GM18507 (cell line): ENCODE measurements at regions not wholly inside any gene's neighbourhood (a gene's known extent, or its start where the extent isn't known, plus 50 kb on each side); places are given as distances from the start of the nearest gene placed in this dataset.
A peak's percentile ranks its signal among the peaks of the same experiment; 100 is the strongest.

Experiments used
- DNase-seq: peaks from one replicate; pipeline ENCODE4 v3.0.0; 2011; ENCODE audit warnings: low read depth; ENCODE audit not compliant: insufficient read length; ENCODE audit errors: extremely low spot score
- FAIRE-seq: peaks from 2 replicates; lab custom pipeline; 2011; peaks lifted over from hg19 to GRCh38; lab: Jason Lieb, UNC

DNA sequence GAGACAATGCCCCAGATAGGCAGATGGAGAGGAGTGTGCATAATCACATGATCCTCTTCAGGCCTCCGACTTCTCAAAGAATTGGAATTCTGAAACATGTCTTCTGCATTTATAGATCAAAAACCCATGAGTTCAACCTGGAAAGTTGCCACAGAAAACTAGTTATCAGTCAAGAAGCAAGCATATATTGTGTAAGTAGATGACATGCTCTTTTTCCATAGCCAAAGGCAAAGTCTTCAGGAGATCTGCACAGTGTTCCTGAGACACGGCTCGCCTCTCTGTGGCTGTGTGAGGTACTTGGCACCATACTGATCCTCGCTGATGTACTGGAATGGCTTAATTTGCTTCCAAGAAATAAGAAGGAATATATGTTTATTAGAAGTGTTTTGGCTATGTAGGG lies 213.5 kb upstream of the MKI67 start:
- no peak for DNase-seq

DNA sequence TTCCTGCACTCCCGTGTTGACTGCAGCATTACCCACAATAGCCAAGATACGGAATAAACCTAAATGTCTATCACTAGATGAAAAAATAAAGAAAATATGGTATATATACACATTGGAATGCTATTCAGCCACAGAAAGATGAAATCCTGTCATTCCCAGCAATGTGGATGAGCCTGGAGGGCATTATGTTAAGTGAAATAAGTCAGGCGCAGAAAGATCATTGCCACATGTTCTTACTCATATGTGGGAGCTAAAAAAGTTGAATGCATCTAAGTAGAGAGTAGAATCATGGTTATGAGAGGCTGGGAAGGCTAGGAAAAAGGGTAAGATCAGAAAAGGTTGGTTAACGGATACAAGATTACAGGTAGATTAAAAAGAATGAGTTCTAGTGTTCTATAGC lies 219.1 kb upstream of the MKI67 start:
- FAIRE-seq = no peak
- DNase-seq = no peak

More for the DNA sequence above, 213.5 kb upstream of the MKI67 start:
- FAIRE-seq = no peak

DNA sequence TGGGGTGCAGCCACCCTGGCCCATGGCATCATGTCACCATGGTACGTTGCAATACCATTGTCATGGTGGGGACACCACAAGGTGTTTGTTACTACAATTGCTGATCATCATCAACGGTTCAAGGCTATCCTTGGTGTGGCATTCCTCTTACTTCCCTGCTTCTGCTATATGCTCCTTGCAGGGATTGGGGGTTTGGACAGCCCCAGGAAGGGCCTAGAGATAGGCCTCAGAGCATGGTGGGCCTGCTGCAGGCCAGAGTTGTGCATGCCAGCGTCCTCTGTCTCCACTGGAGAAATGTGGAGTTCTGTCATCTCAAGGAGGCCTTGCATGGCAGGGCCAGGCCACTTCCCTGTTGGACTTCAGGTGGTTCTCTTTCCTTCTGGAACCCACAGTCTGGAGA lies 234.6 kb upstream of the MKI67 start:
- FAIRE-seq (no peak), DNase-seq (no peak)

DNA sequence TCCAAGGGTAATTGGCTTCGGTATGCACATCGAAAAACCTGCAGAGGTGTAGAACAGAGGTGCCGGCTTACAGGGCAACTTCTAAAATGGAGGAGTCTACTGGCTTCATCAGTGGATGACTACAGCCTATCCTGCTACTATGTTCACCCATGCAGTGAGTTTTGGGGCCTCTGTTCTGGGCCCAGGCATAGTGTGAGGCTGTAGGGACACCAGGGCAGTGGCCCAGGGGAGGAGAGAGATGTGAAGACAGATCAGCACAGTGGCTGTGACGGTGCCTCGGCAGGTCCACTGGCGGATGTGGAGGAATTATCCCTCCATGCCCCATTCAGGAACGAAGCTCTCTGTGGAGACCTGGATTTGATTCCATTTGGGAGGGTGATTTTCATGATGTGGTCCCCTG lies 235.3 kb upstream of the MKI67 start:
- DNase-seq (no peak), FAIRE-seq (no peak)

DNA sequence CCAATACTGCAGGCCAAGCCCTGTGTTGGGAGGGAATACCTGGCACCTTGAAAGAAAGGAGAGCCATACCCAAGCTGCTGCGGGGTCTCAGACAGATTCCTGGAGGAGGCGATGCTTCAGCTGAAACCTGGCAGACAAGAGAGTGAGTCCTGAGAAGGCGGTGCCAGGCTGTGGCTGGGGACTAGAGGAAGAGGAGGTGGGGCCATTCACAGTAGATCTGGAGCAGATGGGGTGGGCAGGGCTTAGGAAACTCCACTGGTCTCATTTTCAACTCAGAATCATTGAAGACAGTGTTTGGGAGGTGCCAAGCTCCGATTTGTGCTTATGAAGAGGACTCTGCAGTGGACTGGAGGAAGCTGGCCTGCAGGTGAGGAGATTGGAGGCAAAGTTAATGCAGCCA lies 236.3 kb upstream of the MKI67 start:
- FAIRE-seq = no peak
- no peak for DNase-seq

DNA sequence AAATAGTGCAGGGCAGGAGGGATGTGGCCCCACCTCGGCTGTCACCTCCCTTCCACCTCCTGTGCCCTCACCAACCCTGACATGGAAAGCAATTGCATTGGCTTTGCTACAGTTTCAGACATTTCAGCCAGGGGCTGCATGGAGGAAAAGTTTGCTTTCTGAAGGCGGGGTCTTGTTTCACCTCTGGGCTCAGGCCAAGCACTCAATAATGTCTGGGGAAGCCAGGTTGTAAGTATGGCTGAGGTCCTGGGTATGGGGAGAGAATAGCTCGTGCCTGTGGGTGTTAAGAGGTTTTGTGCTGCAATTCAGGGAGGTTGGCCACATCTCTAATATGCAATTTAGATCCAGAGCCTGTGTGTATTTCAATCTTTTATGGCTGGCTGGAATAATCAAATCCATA lies 238.4 kb upstream of the MKI67 start:
- DNase-seq = no peak
- no peak for FAIRE-seq

DNA sequence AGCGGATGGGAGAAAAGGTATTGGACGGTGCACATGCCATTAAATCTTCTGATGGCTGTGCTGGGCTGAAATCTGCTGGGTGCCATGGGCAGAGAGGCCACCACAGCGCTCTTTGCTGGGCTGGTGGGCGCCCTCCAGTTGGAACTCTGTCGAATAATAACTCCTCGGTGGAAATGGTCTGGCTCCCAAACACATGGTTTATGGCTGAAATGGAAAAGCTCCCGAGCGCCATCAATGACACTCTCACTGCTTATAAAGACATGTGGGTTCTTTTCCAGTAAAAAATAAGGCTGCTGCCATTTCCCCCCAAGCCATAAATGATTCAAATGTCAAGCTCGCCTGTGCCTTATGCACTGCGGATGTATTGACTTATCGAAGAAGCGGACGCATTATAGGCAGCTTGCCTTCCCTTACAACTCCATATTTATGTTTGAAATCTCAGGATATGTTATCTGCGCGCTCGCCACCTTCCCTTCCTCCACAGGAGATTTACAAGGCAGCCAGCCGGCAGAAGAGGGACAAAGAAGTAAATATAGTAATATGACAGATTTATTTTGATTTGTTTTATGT lies 239.0 kb upstream of the MKI67 start:
- DNase-seq (no peak), FAIRE-seq (no peak)

DNA sequence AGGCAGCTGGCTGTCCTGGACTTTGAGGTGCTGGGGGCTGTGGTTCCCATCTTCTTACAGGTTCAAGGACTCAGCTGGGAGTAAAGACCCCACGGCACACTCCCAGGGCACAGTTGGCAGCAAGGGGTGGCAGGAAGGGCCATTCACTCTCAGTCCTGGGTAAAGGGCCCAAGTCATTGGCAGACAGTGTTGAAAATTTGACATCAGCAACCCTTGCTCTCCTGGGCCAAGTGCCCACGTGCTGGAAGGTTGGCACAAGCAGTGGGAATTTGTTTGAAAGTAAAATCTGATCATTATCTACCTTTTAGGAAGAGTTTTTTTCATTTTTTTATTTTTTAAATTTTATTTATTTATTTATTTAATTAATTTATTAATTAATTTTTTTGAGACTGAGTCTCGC lies 241.6 kb upstream of the MKI67 start:
- DNase-seq = no peak
- FAIRE-seq = no peak

DNA sequence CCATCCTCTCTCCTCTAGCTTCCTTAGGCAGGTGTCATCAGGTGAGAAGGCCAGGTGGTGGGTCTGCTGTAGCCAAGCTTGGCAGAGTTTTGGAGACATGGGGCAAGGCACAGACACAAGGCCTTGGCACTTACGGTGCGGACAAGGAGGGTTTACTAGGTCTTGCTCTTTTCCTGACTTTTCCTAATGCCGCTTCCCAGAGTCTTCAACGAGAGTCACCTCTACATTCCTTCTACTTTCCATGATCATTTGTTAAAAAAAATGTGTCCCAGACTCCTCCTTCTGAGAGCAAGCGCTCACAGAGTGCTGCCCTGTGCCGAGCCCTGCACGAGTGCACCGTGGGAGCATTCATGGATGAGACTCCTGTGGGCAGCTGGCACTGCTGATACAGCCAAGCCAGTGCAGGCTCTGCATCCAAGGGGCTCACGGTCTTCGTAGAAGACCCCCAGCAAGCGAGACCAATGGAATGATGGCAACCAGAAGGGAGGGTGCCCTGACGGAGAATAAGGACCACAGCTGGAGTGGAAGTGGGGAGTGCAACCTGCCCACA lies 243.0 kb upstream of the MKI67 start:
- DNase-seq = no peak
- FAIRE-seq = no peak

DNA sequence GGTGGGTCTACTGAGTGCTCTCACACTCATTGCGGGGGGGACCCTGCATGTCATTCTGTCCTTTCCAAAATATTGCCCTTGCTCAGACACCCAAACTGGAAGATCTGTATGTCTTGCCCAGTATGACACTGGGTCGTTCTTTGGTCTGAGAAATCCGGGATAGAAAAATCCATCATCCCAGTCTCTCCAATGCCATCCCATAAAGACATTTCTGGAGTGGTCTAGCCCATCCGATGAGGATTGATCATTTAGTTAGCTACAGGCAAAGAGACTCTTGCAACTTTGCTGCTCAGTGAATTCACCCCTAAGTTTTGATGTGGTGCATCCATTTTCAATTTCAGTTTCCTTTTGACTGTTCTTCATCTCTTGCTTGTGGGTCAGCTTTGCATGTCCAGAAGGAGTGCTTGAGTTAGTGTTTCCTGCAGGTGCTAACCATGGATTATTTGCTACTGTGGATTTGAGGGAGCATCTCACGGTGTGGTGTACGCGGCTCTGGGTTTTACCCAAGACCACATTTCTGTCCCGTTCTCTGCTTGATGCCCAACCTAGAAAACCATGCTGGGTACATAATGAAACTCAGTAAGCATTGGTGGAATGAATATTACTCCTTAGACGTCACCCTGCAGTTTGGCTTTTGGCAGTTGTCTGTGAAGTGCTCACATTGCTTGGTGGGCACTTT lies 247.0 kb upstream of the MKI67 start:
- FAIRE-seq (peak; percentile 24), DNase-seq (peak; percentile 17)

DNA sequence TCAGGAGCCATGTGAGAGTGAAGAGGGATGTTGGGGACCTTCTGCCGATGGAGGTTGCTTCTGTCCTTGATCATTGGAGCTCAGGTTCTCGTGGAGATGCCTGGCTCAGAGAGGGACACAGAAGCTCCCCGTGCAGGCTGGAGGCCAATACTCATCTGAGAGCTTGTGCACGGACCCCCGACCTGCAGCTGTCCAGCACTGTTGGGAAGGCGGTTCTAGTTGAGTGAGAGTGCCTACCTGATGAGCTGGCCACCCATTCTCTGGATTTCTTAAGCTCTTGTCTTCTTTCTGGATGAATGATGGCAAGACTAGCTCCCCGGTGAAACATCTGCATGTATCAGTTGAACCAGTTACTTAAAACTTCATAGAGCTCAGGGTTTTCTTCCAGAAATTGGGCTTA lies 247.6 kb upstream of the MKI67 start:
- FAIRE-seq (no peak), DNase-seq (no peak)

DNA sequence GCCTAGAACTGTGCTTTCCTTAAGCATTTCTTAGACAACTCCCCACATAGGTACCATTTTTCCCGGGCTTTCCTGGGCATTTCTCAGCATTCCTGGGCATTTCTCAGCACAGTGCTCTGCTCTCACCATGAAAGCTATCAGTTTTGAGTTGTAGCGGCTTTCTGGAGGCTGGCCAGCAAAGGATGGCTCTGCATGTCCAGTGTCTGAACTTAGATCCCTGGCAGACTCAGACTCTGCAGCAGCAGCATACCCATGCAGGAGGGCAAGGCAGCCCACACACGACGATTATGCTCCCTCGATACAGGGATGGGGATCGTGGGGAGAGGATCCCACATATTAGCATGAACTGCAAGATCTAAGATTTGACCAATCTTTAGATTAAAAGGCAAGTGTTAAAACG lies 248.9 kb upstream of the MKI67 start:
- DNase-seq = no peak
- FAIRE-seq = no peak

DNA sequence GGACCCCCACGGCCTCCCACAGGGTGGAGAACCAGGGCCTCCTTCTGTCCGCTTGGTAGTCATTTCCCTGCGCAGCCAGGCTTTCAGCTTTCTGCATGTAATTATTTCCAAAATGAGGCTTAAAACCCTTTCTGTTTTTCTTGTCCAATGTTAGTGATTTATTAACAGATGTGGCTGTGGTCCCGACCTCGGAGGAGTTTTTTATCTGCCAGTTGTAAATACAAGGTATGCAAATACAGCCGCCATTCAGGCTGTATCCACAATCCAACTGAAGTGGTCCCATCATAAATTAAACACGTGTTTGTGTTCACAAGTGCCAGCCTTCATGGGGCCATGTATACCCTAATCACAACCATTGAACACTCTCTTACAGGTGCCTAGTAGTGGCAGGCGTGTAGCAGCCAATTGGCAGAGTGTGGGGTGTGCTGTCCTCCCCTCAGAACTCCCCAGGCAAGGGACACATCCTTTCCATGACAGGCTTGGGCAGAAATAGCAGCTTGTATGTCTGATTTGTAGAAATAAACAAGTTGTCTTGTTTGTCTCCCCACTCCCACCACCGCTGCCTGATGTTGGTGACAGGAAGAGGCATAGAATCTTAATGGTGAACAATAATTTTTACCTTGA lies 251.3 kb upstream of the MKI67 start:
- FAIRE-seq = no peak
- no peak for DNase-seq

DNA sequence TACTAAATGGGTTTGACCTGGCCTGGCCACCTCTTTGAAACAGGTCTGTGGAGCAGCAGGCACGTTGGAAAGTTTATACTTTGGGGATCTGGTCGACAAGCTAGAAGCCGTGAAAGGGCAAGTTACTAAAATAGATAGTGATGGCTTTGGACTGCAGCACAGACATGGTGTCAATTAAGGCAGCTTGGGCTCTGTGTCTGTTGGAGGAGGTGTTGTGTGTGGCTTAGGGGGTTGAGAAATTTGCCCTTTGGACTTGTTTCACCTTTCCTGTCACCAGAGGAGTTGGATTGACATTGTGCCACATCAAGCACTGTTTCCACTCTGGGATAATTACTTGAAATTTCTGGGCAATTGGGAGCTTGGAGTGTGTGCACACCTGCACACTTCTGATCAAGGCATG lies 251.8 kb upstream of the MKI67 start:
- DNase-seq (no peak), FAIRE-seq (no peak)

DNA sequence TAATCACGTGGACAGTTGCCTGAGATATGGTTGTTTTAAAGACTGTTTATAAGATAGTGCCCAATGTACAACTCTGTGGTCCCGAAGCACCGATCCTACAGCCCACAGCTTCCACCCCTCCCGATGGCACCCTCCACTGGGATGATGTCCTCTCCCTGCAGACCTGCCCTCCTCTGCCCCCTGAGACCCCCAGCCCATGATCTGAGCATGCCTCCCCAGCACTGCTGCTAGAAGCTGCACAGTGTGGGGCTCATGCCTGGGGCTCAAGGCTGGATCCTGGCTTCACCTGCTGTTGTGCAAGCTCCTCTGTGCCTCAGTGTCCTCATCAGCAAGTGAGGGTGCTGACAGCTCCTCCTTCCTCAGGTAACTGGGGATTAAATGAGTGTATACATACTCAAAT lies 254.7 kb upstream of the MKI67 start:
- no peak for FAIRE-seq
- no peak for DNase-seq

DNA sequence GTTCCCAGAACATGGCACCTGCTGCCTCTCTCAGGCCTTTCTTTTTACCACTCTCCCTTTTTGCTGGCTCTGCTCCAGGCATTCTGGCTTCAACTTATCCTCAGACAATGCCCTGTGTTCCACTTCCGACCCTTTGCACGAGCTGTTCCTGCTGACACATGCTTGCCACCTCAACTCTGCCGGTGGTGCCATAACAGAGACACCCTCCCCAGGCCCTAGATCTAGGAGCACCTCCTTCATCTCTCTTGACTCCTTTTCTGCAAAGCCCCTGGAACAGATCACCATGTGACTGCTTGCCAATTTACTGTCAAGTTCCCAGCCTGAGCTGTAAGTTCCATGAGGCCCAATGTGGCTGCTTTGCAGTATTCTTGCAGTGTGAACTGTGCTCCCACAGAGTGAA lies 256.0 kb upstream of the MKI67 start:
- FAIRE-seq = no peak

DNA sequence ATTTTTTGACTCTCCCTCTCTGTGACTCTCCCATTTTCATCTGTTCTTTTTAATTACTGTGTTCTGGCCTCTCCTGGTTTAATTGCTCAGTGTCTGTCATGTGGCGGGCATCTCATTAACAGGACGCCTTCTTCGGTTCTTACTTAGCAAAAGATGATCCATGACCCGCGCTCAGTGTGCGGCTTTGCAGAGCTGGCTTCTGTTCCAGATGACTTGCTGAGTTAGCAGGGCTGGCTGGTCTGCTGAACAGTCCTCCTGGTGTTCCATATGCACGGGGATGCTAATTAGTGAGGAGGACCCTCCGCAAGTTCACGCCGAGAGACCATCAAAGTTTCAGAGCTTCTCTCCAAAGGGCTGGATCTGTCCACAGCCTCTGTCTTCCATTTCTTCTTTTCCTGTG lies 258.6 kb upstream of the MKI67 start:
- DNase-seq (no peak), FAIRE-seq (no peak)

More for the DNA sequence above, 256.0 kb upstream of the MKI67 start:
- DNase-seq = no peak

DNA sequence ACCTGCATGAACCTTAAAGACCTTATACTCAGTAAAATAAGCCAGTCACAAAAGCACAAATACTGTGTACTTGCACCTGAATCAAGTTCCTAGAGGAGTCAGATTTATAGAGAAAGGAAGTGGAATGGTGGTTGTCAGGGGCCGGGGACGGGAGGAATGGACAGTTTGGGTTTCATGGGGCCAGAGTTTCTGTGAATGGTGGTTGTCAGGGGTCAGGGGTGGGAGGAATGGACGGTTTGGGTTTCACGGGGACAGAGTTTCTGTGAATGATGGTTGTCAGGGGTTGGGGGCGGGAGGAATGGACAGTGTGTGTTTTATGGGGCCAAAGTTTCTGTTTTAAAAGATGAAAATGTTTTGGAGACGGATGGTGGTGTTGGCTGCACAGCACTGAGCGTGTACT lies 260.0 kb upstream of the MKI67 start:
- FAIRE-seq (no peak), DNase-seq (no peak)

DNA sequence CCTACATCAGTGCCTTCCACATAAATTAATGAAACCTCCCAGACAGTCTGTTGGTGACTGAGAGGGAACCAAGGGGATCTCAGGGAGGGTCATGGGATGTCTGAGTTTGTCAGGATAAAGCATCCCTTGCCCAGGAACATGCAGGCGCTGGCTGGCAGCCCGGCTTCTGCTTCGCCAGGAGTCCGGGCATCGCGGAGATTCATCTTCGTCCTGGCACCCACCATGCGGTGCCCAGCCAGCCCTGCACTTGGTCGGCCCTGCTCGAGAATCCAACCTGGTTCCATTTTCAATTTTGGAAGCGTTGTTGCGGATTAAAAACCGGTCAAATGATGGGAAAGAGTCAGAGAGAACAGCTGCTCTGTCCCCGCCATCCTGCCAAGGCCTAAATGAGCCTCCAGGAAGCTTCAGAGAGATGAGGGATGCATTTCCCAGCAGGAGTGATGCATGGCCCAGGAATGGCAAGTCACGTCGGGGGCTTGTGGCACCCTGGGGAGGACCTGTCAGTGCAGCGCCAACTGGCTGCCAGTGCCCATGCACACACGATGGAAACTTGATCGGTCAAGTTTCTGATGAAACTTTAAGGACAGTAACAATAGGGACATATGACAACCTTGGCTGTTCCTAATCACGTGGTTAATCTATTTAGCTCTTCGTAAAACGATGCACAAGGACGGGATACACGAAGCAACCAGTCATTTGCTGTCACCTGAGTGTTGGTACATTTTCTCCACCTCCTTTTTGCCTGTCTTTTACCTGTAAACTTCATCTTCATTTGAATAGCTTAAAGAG lies 260.8 kb upstream of the MKI67 start:
- DNase-seq (no peak), FAIRE-seq (no peak)

DNA sequence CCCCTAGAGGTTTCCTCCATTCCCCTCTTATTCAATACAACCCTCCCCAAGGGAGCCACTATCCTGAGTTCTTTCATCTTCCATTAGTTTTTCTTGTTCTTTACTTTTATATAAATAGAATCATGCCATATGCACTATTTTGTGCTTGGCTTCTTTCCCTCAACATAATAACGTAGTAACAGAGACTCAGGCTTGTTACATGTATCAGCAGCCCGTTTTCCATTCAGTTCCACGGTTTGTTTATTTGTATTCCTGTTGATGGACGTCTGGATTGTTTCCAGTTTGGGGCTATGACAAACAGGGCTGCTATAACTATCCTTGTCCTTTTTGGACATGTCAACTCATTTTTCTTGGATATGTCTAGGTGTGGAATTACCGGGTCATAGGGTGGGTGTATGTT lies 264.4 kb upstream of the MKI67 start:
- no peak for DNase-seq
- FAIRE-seq = no peak
